H9 (cell line): ENCODE measurements at regions not wholly inside any gene's neighbourhood (a gene's known extent, or its start where the extent isn't known, plus 50 kb on each side); places are given as distances from the start of the nearest gene placed in this dataset.

Source experiments
- DNase-seq: peaks from one replicate; pipeline ENCODE4 v3.0.0-alpha.2; 2017
- H2AFZ ChIP-seq: one replicate; pipeline ENCODE4 v1.6.1; 2013; ENCODE audit warnings: mild to moderate bottlenecking, low read length, control low read depth, moderate library complexity
- H2AK5ac ChIP-seq: 2 replicates; pipeline ENCODE4 v1.6.1; 2013; ENCODE audit warnings: low read length, control low read depth, mixed read lengths; ENCODE audit not compliant: insufficient read length
- H2BK120ac ChIP-seq: one replicate; pipeline ENCODE4 v1.6.1; 2013; ENCODE audit warnings: low read depth, mild to moderate bottlenecking, low read length, control low read depth, inconsistent platforms; ENCODE audit not compliant: poor library complexity, severe bottlenecking
- H2BK12ac ChIP-seq: 2 replicates; pipeline ENCODE4 v1.6.1; 2013; ENCODE audit warnings: low read length, control low read depth, mixed read lengths, low read depth; ENCODE audit not compliant: insufficient read length
- H2BK15ac ChIP-seq: 2 replicates; pipeline ENCODE4 v1.6.1; 2013; ENCODE audit warnings: low read depth, low read length, control low read depth
- H2BK20ac ChIP-seq: one replicate; pipeline ENCODE4 v1.6.1; 2013; ENCODE audit warnings: low read depth, mild to moderate bottlenecking, low read length, control low read depth, inconsistent platforms; ENCODE audit not compliant: poor library complexity, severe bottlenecking
- H2BK5ac ChIP-seq: 2 replicates; pipeline ENCODE4 v1.6.1; 2013; ENCODE audit warnings: low read length, control low read depth, mixed read lengths; ENCODE audit not compliant: insufficient read length
- H3K14ac ChIP-seq: 2 replicates; pipeline ENCODE4 v1.6.1; 2013; ENCODE audit warnings: low read length, control low read depth; ENCODE audit not compliant: insufficient read depth
- H3K18ac ChIP-seq: 2 replicates; pipeline ENCODE4 v1.6.1; 2013; ENCODE audit warnings: low read depth, mild to moderate bottlenecking, mixed read lengths, low read length, control low read depth; ENCODE audit not compliant: insufficient read length
- H3K23ac ChIP-seq: 2 replicates; pipeline ENCODE4 v1.6.1; 2013; ENCODE audit warnings: low read length, control low read depth, mixed read lengths, low read depth; ENCODE audit not compliant: insufficient read length
- H3K23me2 ChIP-seq: 2 replicates; pipeline ENCODE4 v1.6.1; 2013; ENCODE audit warnings: low read depth, mild to moderate bottlenecking, mixed read lengths, low read length, control low read depth; ENCODE audit not compliant: insufficient read length, poor library complexity, severe bottlenecking
- H3K27ac ChIP-seq: 2 replicates; pipeline ENCODE4 v1.5.1; 2013; ENCODE audit warnings: low read length, control low read depth, mixed read lengths, low read depth; ENCODE audit not compliant: insufficient read length
- H3K27me3 ChIP-seq: 2 replicates; pipeline ENCODE4 v1.6.1; 2013; ENCODE audit warnings: low read length, control low read depth, inconsistent platforms; ENCODE audit not compliant: insufficient read depth
- H3K4ac ChIP-seq: 2 replicates; pipeline ENCODE4 v1.6.1; 2013; ENCODE audit warnings: low read depth, mild to moderate bottlenecking, control low read depth, inconsistent platforms, low read length, moderate library complexity
- H3K4me1 ChIP-seq: 2 replicates; pipeline ENCODE4 v1.6.1; 2013; ENCODE audit warnings: low read length, control low read depth, inconsistent platforms; ENCODE audit not compliant: insufficient read depth
- H3K4me2 ChIP-seq: 2 replicates; pipeline ENCODE4 v1.6.1; 2013; ENCODE audit warnings: low read length, control low read depth, mixed read lengths; ENCODE audit not compliant: insufficient read length, insufficient read depth
- H3K56ac ChIP-seq: 2 replicates; pipeline ENCODE4 v1.6.1; 2013; ENCODE audit warnings: low read depth, mild to moderate bottlenecking, mixed read lengths, low read length, control low read depth; ENCODE audit not compliant: insufficient read length
- H3K79me1 ChIP-seq: 2 replicates; pipeline ENCODE4 v1.6.1; 2013; ENCODE audit warnings: low read depth, mild to moderate bottlenecking, moderate library complexity, low read length, control low read depth, inconsistent platforms; ENCODE audit not compliant: insufficient read depth, poor library complexity, severe bottlenecking
- H3K79me2 ChIP-seq: 2 replicates; pipeline ENCODE4 v1.6.1; 2013; ENCODE audit warnings: low read length, control low read depth, inconsistent platforms; ENCODE audit not compliant: insufficient read depth
- H3K9ac ChIP-seq: 2 replicates; pipeline ENCODE4 v1.6.1; 2013; ENCODE audit warnings: low read length, control low read depth, mixed read lengths; ENCODE audit not compliant: insufficient read length; ENCODE audit errors: extremely low read depth
- H3K9me3 ChIP-seq: one replicate; pipeline ENCODE4 v1.6.1; 2013; ENCODE audit warnings: low read depth, low read length, inconsistent platforms; ENCODE audit not compliant: control insufficient read depth
- H3T11ph ChIP-seq: one replicate; pipeline ENCODE4 v1.6.1; 2013; ENCODE audit warnings: mild to moderate bottlenecking, low read length, control low read depth, inconsistent platforms
- H4K20me1 ChIP-seq: one replicate; pipeline ENCODE4 v1.6.1; 2013; ENCODE audit not compliant: control insufficient read depth, insufficient read length, insufficient read depth
- H4K5ac ChIP-seq: 2 replicates; pipeline ENCODE4 v1.6.1; 2013; ENCODE audit warnings: low read depth, mild to moderate bottlenecking, mixed read lengths, low read length, control low read depth; ENCODE audit not compliant: insufficient read length
- H4K8ac ChIP-seq: replicated peaks from 2 replicates; pipeline ENCODE4 v1.6.1; 2013; ENCODE audit warnings: low read length, control low read depth, mixed read lengths, low read depth; ENCODE audit not compliant: insufficient read length
- H4K91ac ChIP-seq: 2 replicates; pipeline ENCODE4 v1.6.1; 2013; ENCODE audit warnings: low read depth, mild to moderate bottlenecking, moderate library complexity, mixed read lengths, low read length, control low read depth; ENCODE audit not compliant: insufficient read length
- H3K27ac Mint-ChIP-seq, 3 experiments: 2 replicates in 2 of 3; 3 replicates in 1 of 3; pipeline ENCODE4 v1.8.0; 2020 to 2021; ENCODE audit warnings: mixed read lengths in 3 of 3, mild to moderate bottlenecking in 1 of 3, moderate library complexity in 1 of 3
- H3K27me3 Mint-ChIP-seq: 2 replicates; pipeline ENCODE4 v1.8.0; 2021; ENCODE audit warnings: low read depth, mild to moderate bottlenecking, moderate library complexity, mixed read lengths
- H3K36me3 Mint-ChIP-seq, 3 experiments: 2 replicates in 2 of 3; 3 replicates in 1 of 3; pipeline ENCODE4 v1.8.0; 2020 to 2021; ENCODE audit warnings: low read depth in 3 of 3, mixed read lengths in 3 of 3; ENCODE audit not compliant: insufficient read depth in 1 of 3
- H3K4me1 Mint-ChIP-seq, 2 experiments: 2 replicates each; pipeline ENCODE4 v1.8.0; 2020; ENCODE audit warnings: mixed read lengths in 2 of 2
- H3K4me3 Mint-ChIP-seq, 2 experiments: 2 replicates in 1 of 2; 3 replicates in 1 of 2; pipeline ENCODE4 v1.8.0; 2020 to 2021; ENCODE audit warnings: mild to moderate bottlenecking in 2 of 2, mixed read lengths in 2 of 2, moderate library complexity in 1 of 2
- H3K9me3 Mint-ChIP-seq, 2 experiments: 2 replicates in 1 of 2; 3 replicates in 1 of 2; pipeline ENCODE4 v1.8.0; 2020; ENCODE audit warnings: mild to moderate bottlenecking in 2 of 2, mixed read lengths in 2 of 2, moderate library complexity in 1 of 2
- CTCF ChIP-seq: fragments of 200-600 bp; sonication (generic); conservative IDR thresholded peaks from 3 replicates; pipeline ENCODE4 v1.8.0; 2021; ENCODE audit warnings: antibody characterized with exemption, mild to moderate bottlenecking
- WGBS: extraction: QIAGEN DNeasy Blood & Tissue Kit; methylation state at CpG from one replicate; pipeline ENCODE4 v1.1.7; 2013; ENCODE audit warnings: missing lambda C conversion rate, low lambda C conversion rate, mixed read lengths; ENCODE audit not compliant: insufficient read length; ENCODE audit errors: extremely low coverage; 5-methylcytosine and 5-hydroxymethylcytosine counted together

GRCh38 chr2:75348307-75348706 is 149.0 kb upstream of the TACR1 start:
- Histone ChIP-seq H4K91ac (no peak overlapping the region), H3T11ph (no peak overlapping the region), H3K23ac (no peak overlapping the region), H4K5ac (no peak overlapping the region), H3K27ac (no peak overlapping the region), H4K20me1 (no peaks in the 10 kb centered on the region), H3K14ac (no peak overlapping the region), H2AK5ac (no peak overlapping the region), H2BK20ac (no peak overlapping the region), H2BK5ac (no peak overlapping the region), H3K4me2 (no peak overlapping the region), H3K9me3 (no peaks in the 10 kb centered on the region), H2AFZ (no peak overlapping the region), H2BK12ac (no peak overlapping the region), H3K79me2 (no peaks in the 10 kb centered on the region), H2BK15ac (no peak overlapping the region), H3K4me1 (0 out of 2 replicates have a peak, but pooled peaks cover 3% of the 10 kb centered on the region), H2BK120ac (no peak overlapping the region), H3K9ac (no peak overlapping the region), H3K4ac (no peak overlapping the region), H3K79me1 (no peaks in the 10 kb centered on the region), H4K8ac (no peak overlapping the region), H3K18ac (no peak overlapping the region), H3K23me2 (no peaks in the 10 kb centered on the region), H3K56ac (no peak overlapping the region), H3K27me3 (no peaks in the 10 kb centered on the region)
- H3K27me3 Mint-ChIP-seq: no peaks in the 10 kb centered on the region
- H3K4me1 Mint-ChIP-seq: peaks cover 19 to 22% of the 10 kb centered on the region in 2 experiments
- H3K9me3 Mint-ChIP-seq: peaks cover 6 to 9% of the 10 kb centered on the region in 2 experiments
- H3K27ac Mint-ChIP-seq: no peak overlapping the region
- no CpG with 5 or more reads among the region's 1 CpG for WGBS
- no peak for DNase-seq
- no peak overlapping the region for H3K4me3 Mint-ChIP-seq
- no peak for TF ChIP-seq CTCF
- peaks cover 0 to 7% (median 3%) of the 10 kb centered on the region in 3 experiments; a peak in 2 of 7 replicates for H3K36me3 Mint-ChIP-seq
